NCI-H524 treated with DMSO at 0.1 percent for 48 hours (cell line): ENCODE measurements at regions not wholly inside any gene's neighbourhood (a gene's known extent, or its start where the extent isn't known, plus 50 kb on each side); places are given as distances from the start of the nearest gene placed in this dataset.
"Not testable (repeated sequence)": the region's sequence is repeated elsewhere in the genome, so short reads cannot be mapped to it uniquely, and the experiment has no call there.

Experiments
- DNase-seq: peaks from one replicate; lab custom pipeline; 2025; lab: John Stamatoyannopoulos, UW

GRCh38 chr12:9412459-9412858 lies 195.3 kb downstream of the KLRB1 start:
- not testable (repeated sequence) for DNase-seq

- not testable (repeated sequence) for DNase-seq
Observed at GRCh38 chr12:9411616-9412268, 196.0 kb downstream of the KLRB1 start.

GRCh38 chr12:9407425-9407748 lies 199.2 kb upstream of the PZP start:
- DNase-seq, result not testable (repeated sequence)

GRCh38 chr12:9406564-9407424 lies 198.6 kb upstream of the PZP start:
- DNase-seq, result no peak

DNA sequence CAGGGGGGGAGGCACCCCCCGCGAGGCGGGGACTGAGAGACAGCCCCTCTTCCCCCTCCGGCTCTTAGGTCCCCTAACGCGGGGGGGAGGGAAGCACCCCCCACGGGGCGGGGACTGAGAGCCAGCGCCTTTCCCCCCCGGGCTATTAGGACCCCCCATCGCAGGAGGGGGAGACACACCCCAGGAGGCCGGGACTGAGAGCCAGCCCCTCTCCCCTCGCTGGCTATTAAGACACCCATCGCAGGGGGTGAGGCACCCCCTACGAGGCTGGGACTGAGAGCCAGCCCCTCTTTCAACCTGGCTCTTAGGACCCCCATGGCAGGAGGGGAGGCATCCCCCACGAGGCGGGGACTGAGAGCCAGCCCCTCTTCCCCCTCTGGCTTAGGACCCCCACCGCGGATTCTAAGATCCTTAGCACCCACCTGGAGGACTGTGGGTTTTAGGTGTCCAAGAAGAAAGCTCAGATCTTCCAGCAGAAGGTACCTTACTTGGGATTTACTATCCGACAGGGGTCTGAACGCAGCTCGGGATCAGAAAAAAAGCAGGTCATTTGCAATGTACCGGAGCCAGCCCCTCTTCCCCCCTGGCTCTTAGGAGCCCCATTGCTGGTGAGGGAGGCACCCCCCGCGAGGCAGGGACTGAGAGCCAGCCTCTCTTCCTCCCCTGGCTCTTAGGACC lies 197.8 kb upstream of the PZP start:
- DNase-seq, result no peak

- DNase-seq, result no peak
Observed at GRCh38 chr12:9404469-9405260, 196.5 kb upstream of the PZP start.

- no peak for DNase-seq
Observed at GRCh38 chr12:9404031-9404430, 195.8 kb upstream of the PZP start.

DNA sequence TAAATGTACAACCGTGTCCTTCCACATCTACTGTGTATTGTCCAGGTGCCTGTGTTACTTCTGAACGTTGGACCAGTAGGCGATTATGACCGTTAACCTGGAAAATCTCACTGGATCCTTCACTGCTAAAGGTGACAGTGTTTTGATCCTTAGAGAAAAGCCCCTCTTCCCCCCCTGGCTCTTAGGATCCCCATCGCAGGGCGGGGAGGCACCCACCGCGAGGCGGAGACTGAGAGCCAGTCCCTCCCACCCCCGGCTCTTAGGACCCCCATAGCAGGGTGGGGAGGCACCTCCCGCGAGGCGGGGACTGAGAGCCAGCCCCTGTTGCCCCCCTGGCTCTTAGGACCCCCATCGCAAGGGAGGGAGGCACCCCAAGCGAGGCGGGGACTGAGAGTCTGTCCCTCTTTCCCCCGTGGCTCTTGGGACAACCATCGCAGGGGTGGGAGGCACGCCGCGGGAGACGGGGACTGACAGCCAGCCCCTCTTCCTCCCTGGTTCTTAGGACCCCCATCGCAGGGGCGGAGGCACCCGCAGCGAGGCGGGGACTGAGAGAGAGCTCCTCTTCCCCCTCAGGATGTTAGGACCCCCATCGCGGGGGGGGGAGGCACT lies 194.3 kb upstream of the PZP start:
- DNase-seq, result not testable (repeated sequence)

DNA sequence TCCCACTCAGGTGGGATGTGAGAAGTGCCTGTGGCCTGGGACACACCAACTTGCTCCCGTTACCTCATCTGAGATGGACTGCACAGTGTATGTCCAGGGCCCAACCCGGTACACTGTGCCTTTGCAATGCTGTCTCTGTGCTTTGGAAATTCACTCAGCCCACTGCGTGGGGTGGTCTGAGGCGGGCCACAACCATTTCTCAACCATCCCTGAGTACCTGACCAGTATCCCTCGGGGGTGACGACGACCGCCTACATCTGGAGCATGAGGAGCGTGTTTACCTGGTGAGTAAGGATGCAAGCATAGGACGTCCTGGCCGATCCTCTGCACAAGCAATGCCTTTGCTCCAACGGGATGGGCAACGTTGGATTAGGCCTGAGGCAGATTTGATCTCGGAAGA lies 188.2 kb upstream of the PZP start:
- DNase-seq, result not testable (repeated sequence)

GRCh38 chr12:9395220-9395619 lies 187.0 kb upstream of the PZP start:
- not testable (repeated sequence) for DNase-seq

DNA sequence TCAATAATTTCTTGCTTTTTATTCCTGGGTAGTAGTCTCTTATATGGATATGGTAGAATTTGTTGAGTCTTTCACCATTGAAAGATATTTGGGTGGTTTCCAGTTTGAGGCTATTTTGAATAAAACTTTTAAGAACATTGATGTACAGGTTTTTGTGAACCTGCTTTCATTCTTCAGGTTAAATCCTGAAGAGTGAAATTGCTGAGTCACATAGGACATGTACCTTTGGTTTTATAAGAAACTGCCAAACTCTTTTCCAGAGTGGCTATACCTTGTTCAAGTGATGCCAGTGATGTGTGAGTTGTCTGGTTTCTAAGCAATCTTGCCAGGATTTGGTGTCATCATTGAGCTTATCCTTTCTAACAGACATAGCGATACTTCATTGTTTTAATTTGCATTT lies 184.6 kb upstream of the PZP start:
- no peak for DNase-seq

- no peak for DNase-seq
Observed at GRCh38 chr12:9391815-9392214, 183.6 kb upstream of the PZP start.

- no peak for DNase-seq
Observed at GRCh38 chr12:9390761-9391160, 182.6 kb upstream of the PZP start.

- DNase-seq, result no peak
Observed at GRCh38 chr12:9389796-9390195, 181.6 kb upstream of the PZP start.

DNA sequence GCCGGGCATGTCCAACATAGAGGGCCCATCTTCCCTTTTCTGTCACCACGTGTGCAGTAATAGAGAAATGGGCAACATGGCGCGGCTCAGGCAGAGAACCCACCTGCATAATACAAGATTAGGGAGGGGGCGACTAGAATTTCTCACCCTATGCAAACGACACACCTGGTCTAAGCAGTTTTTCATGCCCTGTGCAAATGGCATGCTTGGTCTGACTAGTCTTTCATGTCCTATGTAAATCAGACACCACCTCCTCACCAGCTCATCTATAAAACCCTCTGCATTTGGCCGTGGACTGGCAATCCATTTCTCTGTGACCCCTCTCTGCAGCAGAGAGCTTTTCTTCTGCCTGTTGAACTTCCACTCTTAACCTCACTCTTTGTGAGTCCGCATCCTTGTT lies 180.2 kb upstream of the PZP start:
- no peak for DNase-seq

DNA sequence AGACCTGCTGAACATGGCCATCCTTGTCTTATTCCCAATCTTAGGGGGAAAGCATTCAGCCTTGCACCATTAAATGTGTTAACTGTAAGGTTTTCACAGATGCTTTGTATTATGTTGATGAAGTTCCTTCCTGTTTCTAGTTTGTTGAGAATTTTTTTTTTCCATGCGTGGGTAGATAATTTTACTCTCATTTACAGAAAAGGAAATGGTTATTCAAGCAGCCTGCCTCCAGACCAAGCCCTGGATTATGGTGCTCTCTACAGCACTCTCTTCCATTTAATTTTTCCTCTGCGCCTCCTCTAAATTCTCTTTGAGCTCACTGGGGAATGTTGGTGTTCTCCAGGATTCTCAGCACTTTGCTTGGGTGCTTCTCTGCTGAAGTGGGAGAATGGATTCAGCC lies 179.3 kb upstream of the PZP start:
- no peak for DNase-seq

GRCh38 chr12:9383585-9383984 lies 175.4 kb upstream of the PZP start:
- DNase-seq, result no peak

- no peak for DNase-seq
Observed at GRCh38 chr12:9381619-9382018, 173.4 kb upstream of the PZP start.

GRCh38 chr12:9380650-9381049 lies 172.5 kb upstream of the PZP start:
- DNase-seq, result no peak

DNA sequence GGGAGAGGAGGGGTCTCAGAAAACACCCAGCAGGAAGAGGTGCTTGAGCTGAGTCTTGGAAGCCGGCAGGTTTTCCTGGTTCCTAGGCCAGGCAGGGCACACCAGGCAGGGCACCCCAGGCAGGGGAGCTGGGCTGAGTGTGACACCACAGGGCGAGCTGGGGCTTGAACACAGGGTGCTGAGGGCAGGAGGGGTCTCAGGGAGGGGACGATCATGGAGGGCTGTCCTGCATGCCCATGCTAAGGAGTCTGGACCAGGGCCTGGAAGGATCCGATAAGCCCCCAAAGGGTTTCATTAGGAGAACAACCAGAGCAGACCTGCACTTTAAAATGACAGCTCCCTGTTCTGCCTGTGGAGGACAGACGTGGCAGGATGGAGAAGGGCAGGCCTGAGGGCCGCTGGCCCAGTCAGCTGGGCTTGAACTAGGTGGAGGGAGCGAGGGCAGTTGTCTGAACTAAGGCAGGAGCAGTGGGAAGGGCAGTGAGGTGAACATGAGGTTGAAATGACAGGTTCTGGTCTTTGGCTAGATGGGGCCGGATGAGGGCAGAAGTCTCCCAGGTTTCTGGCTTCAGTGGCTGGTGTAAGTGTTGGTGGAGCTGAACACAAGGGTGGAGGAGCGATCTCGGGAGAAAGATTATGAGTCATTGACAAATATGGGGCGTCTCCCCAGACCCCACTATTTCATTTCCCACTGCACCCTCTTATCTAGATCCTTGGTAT lies 171.0 kb upstream of the PZP start:
- no peak for DNase-seq

DNA sequence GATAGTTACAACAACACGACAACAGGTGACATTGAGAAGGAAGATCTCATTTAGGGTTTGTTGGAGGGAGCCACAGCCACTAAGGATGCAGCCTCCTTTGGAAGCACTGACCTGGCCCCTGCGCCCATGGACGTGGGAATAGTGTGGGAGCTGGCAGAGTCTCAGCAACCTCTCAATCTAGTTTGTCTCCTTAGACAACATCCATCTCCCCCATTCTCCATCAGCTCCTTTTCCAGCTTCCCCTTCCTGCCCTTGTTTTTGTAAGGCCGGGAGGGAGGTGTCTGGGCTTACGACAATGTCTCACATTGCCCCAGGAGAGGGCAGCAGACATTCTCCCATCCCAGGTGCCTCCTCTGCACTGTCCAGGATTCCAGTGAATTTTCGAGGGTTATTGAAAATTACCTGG lies 170.2 kb upstream of the PZP start:
- DNase-seq, result no peak
